Right ventricle myocardium inferior (tissue), 1 donor: ENCODE measurements at regions not wholly inside any gene's neighbourhood (a gene's known extent, or its start where the extent isn't known, plus 50 kb on each side); places are given as distances from the start of the nearest gene placed in this dataset.

Source experiments
- ATAC-seq: fragments of 200-7000 bp; cut with Tn5 transposase; one replicate; pipeline ENCODE4 v1.9.1; 2020; ENCODE audit warnings: mild to moderate bottlenecking, moderate library complexity
- DNase-seq: peaks from one replicate; pipeline ENCODE4 v3.0.0; 2021; ENCODE audit errors: missing footprints
- intact Hi-C: fragments of 100-400 bp; cut with DNase I; formaldehyde crosslinking; loops from one replicate; pipeline ENCODE4 v1.11.0; 2022
- donor health status: DM: no; HTN: yes; CAD: no; lungs with severe emphysema.

- DNase-seq = no peak
- ATAC-seq = no peak
- intact Hi-C loops = no loop called here
These were observed 85.9 kb upstream of the LRRC55 start for GRCh38 chr11:57095896-57096295.

GRCh38 chr11:57097149-57097548, 84.6 kb upstream of the LRRC55 start:
- no peak for DNase-seq
- intact Hi-C loops = no loop called here
- ATAC-seq = no peak

GRCh38 chr11:57098191-57098590, 83.6 kb upstream of the LRRC55 start:
- intact Hi-C loops = no loop called here
- DNase-seq = no peak
- ATAC-seq = no peak

- no peak for ATAC-seq
- intact Hi-C loops = no loop called here
These were observed 81.0 kb upstream of the LRRC55 start for GRCh38 chr11:57100638-57101331.

GRCh38 chr11:57103899-57104605, 77.7 kb upstream of the LRRC55 start:
- ATAC-seq (no peak), DNase-seq (no peak)
- intact Hi-C loops = no loop called here

More at GRCh38 chr11:57100638-57101331, 81.0 kb upstream of the LRRC55 start:
- DNase-seq = no peak

- DNase-seq (no peak), ATAC-seq (no peak)
- intact Hi-C loops = no loop called here
These were observed 72.4 kb upstream of the LRRC55 start for GRCh38 chr11:57109331-57109730.

GRCh38 chr11:57111619-57112018, 70.1 kb upstream of the LRRC55 start:
- DNase-seq (no peak), ATAC-seq (no peak)
- intact Hi-C loops = no loop called here

GRCh38 chr11:57116654-57117053, 65.1 kb upstream of the LRRC55 start:
- ATAC-seq = peak; percentile 46
- intact Hi-C loops = loop anchor here (1.0 kb wide), 1 partner anchor 133 kb away; no protein-coding TSS in a partner anchor
- DNase-seq = no peak

GRCh38 chr11:57120192-57120965, 61.4 kb upstream of the LRRC55 start:
- intact Hi-C loops = no loop called here
- ATAC-seq = no peak

GRCh38 chr11:57121996-57122395, 59.8 kb upstream of the LRRC55 start:
- no peak for ATAC-seq
- DNase-seq = no peak

More at GRCh38 chr11:57120192-57120965, 61.4 kb upstream of the LRRC55 start:
- no peak for DNase-seq

GRCh38 chr11:57123590-57123989, 58.2 kb upstream of the LRRC55 start:
- ATAC-seq = no peak
- intact Hi-C loops = no loop called here
- DNase-seq = no peak

More at GRCh38 chr11:57121996-57122395, 59.8 kb upstream of the LRRC55 start:
- intact Hi-C loops = no loop called here

- ATAC-seq = no peak
- DNase-seq = no peak
- intact Hi-C loops = no loop called here
These were observed 57.2 kb upstream of the LRRC55 start for GRCh38 chr11:57124505-57124904.

- intact Hi-C loops = loop anchor here (5.0 kb wide), 1 partner anchor 283 kb away; no protein-coding TSS in a partner anchor
- DNase-seq = no peak
- ATAC-seq = no peak
These were observed 56.8 kb upstream of the LRRC55 start for GRCh38 chr11:57124917-57125316.

GRCh38 chr11:57126766-57127400, 54.9 kb upstream of the LRRC55 start:
- intact Hi-C loops = loop anchor here (5.0 kb wide), 1 partner anchor 285 kb away; no protein-coding TSS in a partner anchor
- ATAC-seq (no peak), DNase-seq (no peak)

GRCh38 chr11:57131080-57131790, 50.5 kb upstream of the LRRC55 start:
- intact Hi-C loops = loop anchor here (1.0 kb wide), 1 partner anchor 118 kb away; no protein-coding TSS in a partner anchor
- no peak for DNase-seq
- ATAC-seq = peak; percentile 68
